ENCODE measurements at regions not wholly inside any gene's neighbourhood (a gene's known extent, or its start where the extent isn't known, plus 50 kb on each side); places are given as distances from the start of the nearest gene placed in this dataset.

GRCh38 chr7:93697901-93698300 lies 123.4 kb upstream of the CALCR start:
- no peaks in the 10 kb centered on the region for H3K4me1 ChIP-seq (ENCODE audit: control insufficient read depth in 1 of 2, insufficient read depth in 2 of 2, low read length in 2 of 2)
- no peak overlapping the region for H3K9ac ChIP-seq (ENCODE audit: low read length)
- no peak overlapping the region for H2BK120ac ChIP-seq (ENCODE audit: insufficient read depth, low read length, poor library complexity)
- H2BK12ac ChIP-seq (ENCODE audit: low read length), result no peak overlapping the region
- no peak overlapping the region for H3K23ac ChIP-seq (ENCODE audit: low read length)
- H3K36me3 ChIP-seq (ENCODE audit: control insufficient read depth in 1 of 2, insufficient read depth in 2 of 2, low read length in 2 of 2), result no peaks in the 10 kb centered on the region
- H3K4me2 ChIP-seq (ENCODE audit: low read length), result no peak overlapping the region
- H2BK5ac ChIP-seq (ENCODE audit: low read depth, low read length, poor library complexity), result no peak overlapping the region
- no peaks in the 10 kb centered on the region for H3K27me3 ChIP-seq (ENCODE audit: insufficient read depth, low read length)
- H3K4me3 ChIP-seq (ENCODE audit: low read depth, low read length), result no peak overlapping the region
- WGBS (ENCODE audit: extremely low coverage, insufficient coverage, insufficient read length), result no CpG with 5 or more reads among the region's 1 CpG
- no peaks in the 10 kb centered on the region for H3K9me3 ChIP-seq (ENCODE audit: insufficient read depth, low read depth, low read length)
- no peak overlapping the region for H3K14ac ChIP-seq (ENCODE audit: low read length)
- H4K8ac ChIP-seq (ENCODE audit: low read depth, low read length), result no peak overlapping the region
- H3K4ac ChIP-seq (ENCODE audit: low read depth, low read length), result no peak overlapping the region
- no peak overlapping the region for H2AK5ac ChIP-seq (ENCODE audit: low read length)
- no peak overlapping the region for H4K91ac ChIP-seq (ENCODE audit: low read depth, low read length)
- H4K12ac ChIP-seq (ENCODE audit: low read depth, low read length), result no peak overlapping the region
- no peaks in the 10 kb centered on the region for H3K79me2 ChIP-seq (ENCODE audit: control insufficient read depth, insufficient read depth, low read length, poor library complexity)
- no peak for DNase-seq
- H3K27ac ChIP-seq (ENCODE audit: low read depth, low read length), result no peak overlapping the region
- H3K79me1 ChIP-seq (ENCODE audit: low read length), result no peaks in the 10 kb centered on the region
- no peak overlapping the region for H3K18ac ChIP-seq (ENCODE audit: low read length)
- H2AFZ ChIP-seq (ENCODE audit: insufficient read depth, low read length, poor library complexity), result no peak overlapping the region

GRCh38 chr7:93693796-93694195 lies 119.3 kb upstream of the CALCR start:
- Histone ChIP-seq H3K27me3 (ENCODE audit: insufficient read depth, low read length) (no peaks in the 10 kb centered on the region), H4K8ac (ENCODE audit: low read depth, low read length) (no peak overlapping the region), H2BK120ac (ENCODE audit: insufficient read depth, low read length, poor library complexity) (no peak overlapping the region), H2AK5ac (ENCODE audit: low read length) (no peak overlapping the region), H2BK12ac (ENCODE audit: low read length) (no peak overlapping the region), H3K4ac (ENCODE audit: low read depth, low read length) (no peak overlapping the region), H3K4me1 (ENCODE audit: control insufficient read depth in 1 of 2, insufficient read depth in 2 of 2, low read length in 2 of 2) (no peaks in the 10 kb centered on the region), H3K4me2 (ENCODE audit: low read length) (no peak overlapping the region), H3K27ac (ENCODE audit: low read depth, low read length) (no peak overlapping the region), H3K79me1 (ENCODE audit: low read length) (no peaks in the 10 kb centered on the region), H3K4me3 (ENCODE audit: low read depth, low read length) (no peak overlapping the region), H2AFZ (ENCODE audit: insufficient read depth, low read length, poor library complexity) (no peak overlapping the region), H3K79me2 (ENCODE audit: control insufficient read depth, insufficient read depth, low read length, poor library complexity) (no peaks in the 10 kb centered on the region), H3K18ac (ENCODE audit: low read length) (no peak overlapping the region), H3K9ac (ENCODE audit: low read length) (no peak overlapping the region), H3K23ac (ENCODE audit: low read length) (no peak overlapping the region), H2BK5ac (ENCODE audit: low read depth, low read length, poor library complexity) (no peak overlapping the region), H4K12ac (ENCODE audit: low read depth, low read length) (no peak overlapping the region), H3K14ac (ENCODE audit: low read length) (no peak overlapping the region), H4K91ac (ENCODE audit: low read depth, low read length) (no peak overlapping the region), H3K36me3 (ENCODE audit: control insufficient read depth in 1 of 2, insufficient read depth in 2 of 2, low read length in 2 of 2) (no peaks in the 10 kb centered on the region), H3K9me3 (ENCODE audit: insufficient read depth, low read depth, low read length) (no peaks in the 10 kb centered on the region)
- DNase-seq, result no peak
- WGBS (ENCODE audit: extremely low coverage, insufficient coverage, insufficient read length), result no CpG with 5 or more reads among the region's 6 CpGs

GRCh38 chr7:93690021-93690420 lies 115.5 kb upstream of the CALCR start:
- no peak for DNase-seq
- no peaks in the 10 kb centered on the region for H3K4me1 ChIP-seq (ENCODE audit: control insufficient read depth in 1 of 2, insufficient read depth in 2 of 2, low read length in 2 of 2)
- H3K9me3 ChIP-seq (ENCODE audit: insufficient read depth, low read depth, low read length), result no peaks in the 10 kb centered on the region
- H3K23ac ChIP-seq (ENCODE audit: low read length), result no peak overlapping the region
- no peak overlapping the region for H2AK5ac ChIP-seq (ENCODE audit: low read length)
- no peak overlapping the region for H4K8ac ChIP-seq (ENCODE audit: low read depth, low read length)
- no peak overlapping the region for H3K27ac ChIP-seq (ENCODE audit: low read depth, low read length)
- no peak overlapping the region for H3K9ac ChIP-seq (ENCODE audit: low read length)
- H2BK5ac ChIP-seq (ENCODE audit: low read depth, low read length, poor library complexity), result no peak overlapping the region
- H3K27me3 ChIP-seq (ENCODE audit: insufficient read depth, low read length), result no peaks in the 10 kb centered on the region
- H3K4ac ChIP-seq (ENCODE audit: low read depth, low read length), result no peak overlapping the region
- H3K14ac ChIP-seq (ENCODE audit: low read length), result no peak overlapping the region
- H2BK12ac ChIP-seq (ENCODE audit: low read length), result no peak overlapping the region
- WGBS (ENCODE audit: extremely low coverage, insufficient coverage, insufficient read length), result no CpG with 5 or more reads among the region's 2 CpGs
- H3K79me1 ChIP-seq (ENCODE audit: low read length), result no peaks in the 10 kb centered on the region
- H3K18ac ChIP-seq (ENCODE audit: low read length), result no peak overlapping the region
- H3K36me3 ChIP-seq (ENCODE audit: control insufficient read depth in 1 of 2, insufficient read depth in 2 of 2, low read length in 2 of 2), result no peaks in the 10 kb centered on the region
- H3K4me2 ChIP-seq (ENCODE audit: low read length), result no peak overlapping the region
- H3K79me2 ChIP-seq (ENCODE audit: control insufficient read depth, insufficient read depth, low read length, poor library complexity), result no peaks in the 10 kb centered on the region
- H4K12ac ChIP-seq (ENCODE audit: low read depth, low read length), result no peak overlapping the region
- H4K91ac ChIP-seq (ENCODE audit: low read depth, low read length), result no peak overlapping the region
- no peak overlapping the region for H2AFZ ChIP-seq (ENCODE audit: insufficient read depth, low read length, poor library complexity)
- no peak overlapping the region for H2BK120ac ChIP-seq (ENCODE audit: insufficient read depth, low read length, poor library complexity)
- H3K4me3 ChIP-seq (ENCODE audit: low read depth, low read length), result no peak overlapping the region

GRCh38 chr7:93678185-93678584 lies 103.7 kb upstream of the CALCR start:
- Histone ChIP-seq H4K91ac (ENCODE audit: low read depth, low read length) (no peak overlapping the region), H3K9ac (ENCODE audit: low read length) (no peak overlapping the region), H3K18ac (ENCODE audit: low read length) (no peak overlapping the region), H4K8ac (ENCODE audit: low read depth, low read length) (no peak overlapping the region), H2BK120ac (ENCODE audit: insufficient read depth, low read length, poor library complexity) (no peak overlapping the region), H3K9me3 (ENCODE audit: insufficient read depth, low read depth, low read length) (no peaks in the 10 kb centered on the region), H2BK5ac (ENCODE audit: low read depth, low read length, poor library complexity) (no peak overlapping the region), H3K4me1 (ENCODE audit: control insufficient read depth in 1 of 2, insufficient read depth in 2 of 2, low read length in 2 of 2) (no peaks in the 10 kb centered on the region), H2AFZ (ENCODE audit: insufficient read depth, low read length, poor library complexity) (no peak overlapping the region), H3K4me2 (ENCODE audit: low read length) (no peak overlapping the region), H3K27ac (ENCODE audit: low read depth, low read length) (no peak overlapping the region), H3K36me3 (ENCODE audit: control insufficient read depth in 1 of 2, insufficient read depth in 2 of 2, low read length in 2 of 2) (no peaks in the 10 kb centered on the region), H2AK5ac (ENCODE audit: low read length) (no peak overlapping the region), H3K79me2 (ENCODE audit: control insufficient read depth, insufficient read depth, low read length, poor library complexity) (no peaks in the 10 kb centered on the region), H3K79me1 (ENCODE audit: low read length) (no peaks in the 10 kb centered on the region), H3K4ac (ENCODE audit: low read depth, low read length) (no peak overlapping the region), H4K12ac (ENCODE audit: low read depth, low read length) (no peak overlapping the region), H3K14ac (ENCODE audit: low read length) (no peak overlapping the region), H3K23ac (ENCODE audit: low read length) (no peak overlapping the region), H2BK12ac (ENCODE audit: low read length) (no peak overlapping the region), H3K4me3 (ENCODE audit: low read depth, low read length) (no peak overlapping the region), H3K27me3 (ENCODE audit: insufficient read depth, low read length) (no peaks in the 10 kb centered on the region)
- no peak for DNase-seq
